Hindlimb muscle (tissue), 1 donor: ENCODE measurements at regions not wholly inside any gene's neighbourhood (a gene's known extent, or its start where the extent isn't known, plus 50 kb on each side); places are given as distances from the start of the nearest gene placed in this dataset.
"Not testable (repeated sequence)": the region's sequence is repeated elsewhere in the genome, so short reads cannot be mapped to it uniquely, and the experiment has no call there.

ENCODE experiments used
- DNase-seq: peaks from one replicate; pipeline ENCODE4 v3.0.0-alpha.2; 2013

DNA sequence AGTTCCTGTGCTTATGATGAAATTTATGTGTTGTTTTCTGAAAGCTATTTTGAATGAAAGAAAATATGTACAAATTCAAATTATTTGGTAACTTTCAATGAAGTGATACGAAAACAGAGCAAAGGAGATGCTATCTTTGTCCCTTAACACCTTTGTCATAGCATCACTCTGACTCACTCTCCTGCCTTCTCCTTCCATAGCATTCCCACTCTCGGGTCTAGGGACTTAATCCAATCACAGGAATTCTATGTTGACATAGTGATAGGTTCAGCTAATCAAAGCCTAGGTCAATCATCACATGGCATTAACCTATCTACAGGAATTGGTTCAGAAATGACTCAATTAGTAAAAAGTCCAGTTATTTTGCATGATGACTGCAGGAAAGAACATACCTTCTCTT is 464.7 kb upstream of the RORB start:
- no peak for DNase-seq

DNA sequence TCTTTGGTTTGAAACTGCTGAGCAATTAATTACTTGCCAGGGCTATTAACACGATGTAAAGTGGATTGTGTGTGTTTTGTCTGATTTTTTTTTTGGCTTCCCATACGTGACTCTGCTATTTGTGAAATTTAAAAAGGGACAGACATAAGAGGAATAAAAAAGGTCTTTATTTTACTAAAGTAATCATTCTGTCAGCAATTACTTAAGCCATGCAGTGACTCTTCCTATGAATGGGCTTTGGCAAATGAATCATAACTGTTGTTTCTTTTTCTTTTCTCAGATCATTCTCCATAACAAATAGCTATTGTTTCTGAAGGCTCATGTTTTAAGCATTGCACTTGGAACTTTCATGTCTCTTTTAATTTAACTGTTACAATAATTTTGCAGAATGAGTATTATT is 461.3 kb upstream of the RORB start:
- no peak for DNase-seq

DNA sequence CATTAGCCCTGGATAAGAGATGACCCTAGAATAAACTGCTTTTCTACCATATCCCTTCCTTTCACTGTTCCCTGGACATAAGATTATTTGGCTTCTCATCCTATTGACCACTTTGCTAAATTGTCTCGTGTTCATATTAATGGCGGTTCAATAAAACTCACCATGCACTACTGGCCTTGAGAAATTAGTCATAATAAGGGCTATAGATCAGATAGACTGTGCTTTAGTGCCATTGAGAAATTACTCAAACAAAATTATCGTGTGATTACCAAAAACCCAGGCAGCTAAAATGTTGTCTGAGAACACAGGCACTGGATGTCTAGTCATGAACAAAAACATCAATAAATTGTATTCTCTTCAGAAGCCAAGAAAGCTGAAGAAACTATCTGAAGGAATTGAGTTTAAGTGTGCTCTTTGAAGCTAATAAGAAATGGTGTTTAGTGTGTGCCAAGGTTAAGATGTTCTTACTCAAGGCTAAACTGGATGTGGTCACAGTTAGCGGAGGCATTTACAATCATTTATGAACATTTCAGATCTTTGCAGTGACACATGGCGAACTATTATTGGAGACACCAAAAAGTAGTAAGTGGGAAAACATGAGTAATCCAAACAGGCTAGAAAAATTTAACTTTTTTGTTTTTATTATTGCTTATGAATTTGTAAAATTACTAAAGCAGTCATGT is 460.4 kb upstream of the RORB start:
- no peak for DNase-seq

DNA sequence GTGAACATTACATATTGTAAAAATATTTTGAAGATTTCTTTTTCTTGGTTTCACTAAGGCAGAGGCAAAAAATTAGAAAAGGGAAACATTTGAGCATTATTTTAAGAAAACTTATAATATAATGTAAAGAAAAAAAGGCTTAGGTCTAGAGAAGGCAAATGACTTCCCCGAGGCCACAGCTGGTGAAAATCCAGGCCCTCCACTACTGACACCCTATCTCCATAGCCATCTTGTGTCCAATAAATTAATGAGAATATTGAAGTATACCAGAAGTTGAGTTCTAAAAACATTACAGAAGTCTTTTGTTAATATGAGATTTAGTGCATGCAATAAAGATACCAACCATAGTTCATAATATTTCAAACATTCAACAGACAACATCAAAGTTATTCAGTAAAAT is 459.9 kb upstream of the RORB start:
- DNase-seq: no peak

DNA sequence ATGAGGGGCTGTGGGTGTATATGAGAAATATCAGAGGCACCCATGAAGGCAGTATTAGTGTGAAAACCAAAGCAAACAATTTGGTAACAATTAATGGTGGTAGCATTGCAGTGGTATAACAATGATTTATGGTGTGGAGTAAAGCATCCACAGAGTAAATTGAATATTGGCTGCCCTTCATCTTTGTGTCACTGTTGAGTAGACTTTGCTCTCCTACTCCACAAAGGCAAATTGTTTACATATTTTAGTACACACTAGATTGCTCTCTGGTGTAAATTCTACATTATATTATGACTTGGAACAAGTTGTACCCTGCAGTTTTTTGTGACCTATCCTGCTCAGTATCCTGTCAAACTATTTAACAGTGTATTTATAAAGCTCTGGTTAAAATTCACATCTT is 455.5 kb upstream of the RORB start:
- DNase-seq: no peak

DNA sequence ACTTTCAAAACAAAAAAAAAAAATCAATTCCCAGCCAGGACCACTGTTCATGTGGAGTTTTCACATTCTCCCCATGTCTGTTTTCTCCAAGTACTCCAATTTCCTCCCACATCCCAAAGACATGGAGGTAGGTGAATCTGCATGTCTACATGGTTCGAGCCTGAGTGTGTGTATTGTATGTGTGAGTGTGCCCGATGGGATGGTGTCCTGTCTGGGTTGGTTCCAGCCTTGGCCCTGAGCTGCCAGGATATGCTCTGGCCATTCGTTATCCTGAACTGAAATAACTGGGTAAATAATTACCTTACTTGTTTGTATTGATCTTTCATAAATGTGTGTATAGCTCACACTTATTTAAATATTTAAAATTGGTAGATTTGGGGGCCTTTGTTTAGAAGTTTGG is 452.3 kb upstream of the RORB start:
- DNase-seq: no peak

DNA sequence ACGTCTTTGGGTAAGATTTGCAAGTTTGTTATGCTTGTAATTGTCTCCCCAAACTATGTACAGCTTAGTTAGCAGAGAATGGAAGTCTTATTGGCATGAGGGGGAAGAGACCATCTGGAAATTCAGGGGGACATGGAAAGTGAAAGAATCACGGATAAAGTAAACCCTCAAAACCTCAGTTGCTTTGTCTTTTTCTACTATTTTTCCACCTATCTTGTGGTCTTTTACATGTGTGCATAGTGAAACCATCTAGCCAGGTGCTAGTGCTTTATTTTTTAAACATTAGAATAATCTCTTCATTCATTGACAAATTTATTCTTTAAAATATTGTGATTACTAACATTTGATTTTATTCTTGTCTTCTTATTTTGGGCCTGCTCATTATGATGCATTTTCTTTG is 441.1 kb upstream of the RORB start:
- DNase-seq: no peak

DNA sequence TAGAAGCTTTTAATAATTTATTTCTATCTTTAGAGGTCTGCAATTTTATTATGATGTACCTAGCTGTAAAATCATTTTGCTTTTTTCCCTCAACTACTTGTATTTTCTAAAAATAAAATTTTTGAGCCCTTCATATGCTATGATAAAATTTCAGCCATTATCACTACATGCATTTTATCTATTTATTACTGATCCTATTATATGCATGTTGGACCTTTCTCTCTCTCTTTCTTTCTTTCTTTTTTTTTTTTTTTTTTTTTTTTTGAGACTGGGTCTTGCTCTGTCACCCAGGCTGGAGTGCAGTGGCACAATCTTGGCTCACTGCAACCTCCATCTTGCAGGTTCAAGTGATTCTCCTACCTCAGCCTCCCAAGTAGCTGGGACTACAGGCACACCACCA is 440.1 kb upstream of the RORB start:
- DNase-seq: not testable (repeated sequence)

DNA sequence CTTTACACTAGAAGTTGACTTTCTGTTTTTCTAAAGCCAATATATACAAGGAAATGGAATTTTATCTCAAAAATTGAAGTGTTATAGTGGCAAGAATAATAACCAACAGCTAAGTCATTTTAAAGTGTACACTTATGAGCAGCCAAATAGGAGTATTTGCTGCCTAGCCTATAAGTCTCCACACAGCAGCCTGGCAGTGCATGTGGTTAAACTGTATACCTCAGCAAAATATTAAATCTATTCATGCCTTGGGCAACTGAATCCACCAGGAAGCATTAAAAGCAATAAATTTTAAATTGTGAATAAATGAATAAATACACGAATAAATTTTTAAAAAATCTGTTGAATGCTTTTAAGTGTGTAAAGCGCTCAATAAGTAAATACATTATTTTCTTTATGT is 432.4 kb upstream of the RORB start:
- DNase-seq: no peak

DNA sequence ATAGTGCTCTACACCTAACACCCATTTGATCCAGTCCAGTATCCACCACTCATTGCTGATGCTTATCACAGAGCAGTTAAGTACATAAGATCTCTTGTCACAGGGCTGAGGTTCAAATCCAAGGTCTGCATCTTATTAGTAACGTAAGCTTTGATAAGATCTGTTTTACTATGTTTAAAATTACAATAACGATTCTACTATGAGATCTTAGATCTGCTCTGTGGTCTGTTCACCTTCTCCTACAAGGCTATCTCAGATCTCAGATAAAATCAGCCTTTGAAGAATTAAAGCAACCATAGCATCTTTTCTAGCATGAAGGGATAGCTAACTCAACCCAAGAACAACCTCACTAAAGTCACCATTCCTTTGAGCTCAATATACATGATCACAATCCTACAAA is 431.0 kb upstream of the RORB start:
- DNase-seq: no peak

DNA sequence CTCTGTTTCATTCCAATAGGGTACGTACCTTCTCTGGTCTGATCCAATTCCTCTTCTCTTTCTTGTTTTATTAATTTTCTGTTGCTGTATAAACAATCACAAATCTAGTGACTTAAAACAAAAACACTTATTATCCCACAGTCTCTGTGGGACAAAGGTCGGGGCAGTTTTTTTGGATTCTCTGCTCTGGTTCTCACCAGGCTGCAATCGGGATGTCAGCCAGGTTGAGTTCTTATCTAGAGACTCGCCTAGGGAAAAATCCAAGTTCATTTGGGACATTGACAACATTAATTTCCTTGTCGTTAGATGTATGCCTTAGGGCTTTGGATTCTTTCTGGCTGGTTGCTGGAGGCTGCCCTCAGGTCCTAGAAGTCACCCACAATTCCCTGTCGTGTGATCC is 430.5 kb upstream of the RORB start:
- DNase-seq: no peak

DNA sequence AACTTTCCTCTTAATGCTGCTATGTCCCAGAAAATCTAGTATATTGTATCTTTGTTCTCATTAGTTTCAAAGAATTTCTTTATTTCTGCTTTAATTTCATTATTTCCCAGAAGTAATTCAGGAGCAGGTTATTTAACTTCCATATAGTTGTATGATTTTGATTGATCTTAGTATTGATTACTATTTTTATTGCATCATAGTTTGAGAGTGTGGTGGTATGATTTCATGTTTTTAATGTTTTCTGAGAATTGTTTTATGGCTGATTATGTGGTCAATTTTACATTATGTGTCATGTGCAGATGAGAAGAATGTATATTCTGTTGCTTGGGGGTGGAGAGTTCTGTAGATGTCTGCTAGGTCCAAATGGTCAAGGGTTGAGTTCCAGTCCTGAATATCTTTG is 425.6 kb upstream of the RORB start:
- DNase-seq: no peak

DNA sequence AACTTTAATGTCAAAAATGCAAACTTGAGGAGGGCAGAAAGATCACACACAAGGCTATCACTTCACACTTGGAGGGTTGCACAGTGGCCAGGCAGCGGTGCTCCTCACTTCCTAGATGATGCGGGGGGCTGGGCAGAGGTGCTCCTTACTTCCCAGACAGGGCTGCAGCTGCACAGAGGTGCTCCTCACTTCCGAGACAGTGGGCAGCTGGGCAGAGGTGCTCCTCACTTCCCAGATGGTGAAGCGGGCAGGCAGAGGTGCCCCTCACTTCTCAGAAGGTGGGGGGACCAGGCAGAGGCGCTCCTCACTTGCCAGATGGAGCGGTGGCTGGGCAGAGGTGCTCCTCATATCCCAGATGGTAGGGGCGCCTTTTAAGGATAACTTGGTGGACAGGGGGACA is 423.2 kb upstream of the RORB start:
- no peak for DNase-seq

DNA sequence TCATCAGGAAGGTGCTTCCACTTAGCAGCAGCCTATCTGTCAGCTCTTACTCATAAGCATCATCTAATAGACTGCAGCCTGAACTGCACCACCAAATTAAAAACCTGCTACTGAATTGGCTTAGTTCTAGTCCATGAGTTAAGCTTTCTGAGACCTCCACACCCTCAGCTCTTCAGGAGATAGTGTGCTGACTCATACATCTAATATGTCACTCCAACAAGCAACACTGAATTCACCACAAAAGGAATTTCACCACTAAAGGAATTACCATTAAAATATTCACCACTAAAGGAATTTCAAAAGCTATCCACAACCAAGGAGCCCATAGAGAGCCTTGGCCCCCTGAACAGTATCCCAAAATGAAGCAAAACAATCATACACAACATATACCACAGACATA is 418.5 kb upstream of the RORB start:
- DNase-seq: no peak

DNA sequence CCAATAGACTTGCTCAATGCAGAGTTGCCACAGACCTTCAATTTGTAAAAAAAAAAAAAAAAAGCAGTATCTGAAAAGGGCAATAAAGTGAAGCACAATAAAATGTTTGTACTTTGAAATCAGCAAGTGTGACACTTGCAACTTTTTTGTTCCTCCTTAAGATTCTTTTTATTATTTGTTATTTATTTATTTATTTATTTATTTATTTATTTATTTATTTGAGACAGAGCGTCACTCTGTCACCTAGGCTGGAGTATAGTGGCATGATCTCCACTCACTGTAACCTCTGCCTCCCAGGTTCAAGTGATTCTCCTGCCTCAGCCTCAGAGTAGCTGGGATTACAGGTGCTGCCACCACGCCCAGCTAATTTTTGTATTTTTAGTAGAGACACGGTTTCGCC is 416.5 kb upstream of the RORB start:
- DNase-seq: not testable (repeated sequence)

DNA sequence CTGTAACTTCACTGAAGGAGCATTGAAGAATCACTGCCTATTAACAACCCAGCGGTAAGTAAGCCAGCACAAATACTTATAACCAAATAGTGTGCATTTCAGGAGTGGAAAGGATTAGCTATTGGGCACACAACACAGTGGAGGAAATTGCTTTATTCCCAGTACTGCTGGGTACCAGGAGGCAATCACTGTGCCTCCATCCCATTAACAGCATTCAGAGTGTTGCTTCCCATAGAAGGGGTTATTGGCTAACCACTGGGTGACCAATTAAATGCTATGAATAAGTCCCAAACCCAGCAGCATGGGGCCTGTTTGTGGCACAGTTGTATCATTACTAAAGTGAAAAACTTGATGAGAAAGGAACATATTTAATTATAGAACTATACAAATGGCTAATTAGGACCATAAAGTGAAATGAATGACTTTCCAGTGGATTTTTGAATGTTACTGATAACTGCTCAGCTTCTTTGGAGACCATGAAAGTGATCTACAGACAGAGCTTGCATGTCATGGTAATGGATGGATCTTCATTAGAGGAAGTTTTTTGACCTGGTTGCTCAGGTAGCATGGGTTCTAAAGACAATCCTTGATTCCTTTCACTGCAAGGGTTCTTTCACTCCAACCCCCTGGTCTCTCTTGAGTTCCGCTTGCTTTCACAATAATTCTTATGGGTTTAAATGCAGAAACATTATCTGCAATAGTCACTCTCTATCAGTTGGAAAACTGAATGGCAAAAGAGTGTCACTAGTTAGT is 413.3 kb upstream of the RORB start:
- DNase-seq: no peak

DNA sequence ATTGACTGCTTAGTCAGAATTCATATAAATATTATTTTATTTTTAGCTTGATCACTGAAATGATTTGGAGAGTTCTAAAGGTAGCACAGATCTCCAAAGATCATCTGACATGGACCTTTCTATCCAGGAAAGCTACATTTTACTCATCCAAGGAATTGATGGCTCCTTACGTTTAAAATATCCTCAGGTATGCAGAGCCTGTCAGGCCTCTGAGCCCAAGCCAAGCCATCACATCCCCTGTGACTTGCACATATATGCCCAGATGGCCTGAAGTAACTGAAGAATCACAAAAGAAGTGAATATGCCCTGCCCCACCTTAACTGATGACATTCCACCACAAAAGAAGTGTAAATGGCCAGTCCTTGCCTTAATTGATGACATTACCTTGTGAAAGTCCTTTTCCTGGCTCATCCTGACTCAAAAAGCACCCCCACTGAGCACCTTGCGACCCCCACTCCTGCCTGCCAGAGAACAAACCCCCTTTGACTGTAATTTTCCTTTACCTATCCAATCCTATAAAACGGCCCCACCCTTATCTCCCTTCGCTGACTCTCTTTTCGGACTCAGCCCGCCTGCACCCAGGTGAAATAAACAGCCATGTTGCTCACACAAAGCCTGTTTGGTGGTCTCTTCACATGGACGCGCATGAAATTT is 411.6 kb upstream of the RORB start:
- DNase-seq: not testable (repeated sequence)

DNA sequence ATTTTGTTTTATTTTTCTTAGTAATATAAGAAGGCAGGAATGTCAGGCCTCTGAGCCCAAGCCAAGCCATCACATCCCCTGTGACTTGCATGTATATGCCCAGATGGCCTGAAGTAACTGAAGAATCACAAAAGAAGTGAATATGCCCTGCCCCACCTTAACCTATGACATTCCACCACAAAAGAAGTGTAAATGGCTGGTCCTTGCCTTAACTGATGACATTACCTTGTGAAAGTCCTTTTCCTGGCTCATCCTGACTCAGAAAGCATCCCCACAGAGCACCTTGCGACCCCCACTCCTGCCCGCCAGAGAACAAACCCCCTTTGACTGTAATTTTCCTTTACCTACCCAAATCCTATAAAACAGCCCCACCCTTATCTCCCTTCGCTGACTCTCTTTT is 406.2 kb upstream of the RORB start:
- not testable (repeated sequence) for DNase-seq

DNA sequence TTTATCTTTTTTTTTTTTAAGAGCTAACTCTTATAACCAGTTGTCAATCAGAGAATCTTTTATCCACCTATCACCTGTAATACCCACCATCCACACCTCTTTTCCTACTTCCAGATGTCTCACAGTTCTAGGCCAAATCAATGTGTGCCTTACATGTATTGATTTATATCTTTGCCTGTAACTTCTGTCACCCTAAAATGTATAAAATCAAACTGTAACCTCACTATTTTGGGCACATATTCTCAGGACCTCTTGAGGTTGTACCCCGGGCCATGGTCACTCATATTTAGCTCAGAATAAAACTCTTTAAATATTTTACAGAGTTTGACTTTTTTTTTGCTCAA is 404.7 kb upstream of the RORB start:
- DNase-seq: no peak

DNA sequence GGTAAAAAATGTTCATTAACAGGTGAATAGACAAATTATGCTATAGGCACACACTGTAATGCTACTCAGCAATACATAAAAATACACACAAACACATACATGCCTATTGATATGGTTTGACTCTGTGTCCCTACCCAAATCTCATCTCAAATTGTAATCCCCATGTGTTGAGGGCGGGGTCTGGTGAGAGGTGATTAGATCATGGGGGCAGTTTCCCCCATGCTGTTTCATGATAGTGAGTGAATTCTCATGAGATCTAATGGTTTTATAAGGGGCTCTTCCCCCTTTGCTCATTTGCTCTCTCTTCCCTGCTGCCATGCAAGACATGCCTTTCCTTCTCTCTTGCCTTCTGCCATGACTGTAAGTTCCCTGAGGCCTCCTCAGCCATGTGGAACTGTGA is 403.1 kb upstream of the RORB start:
- not testable (repeated sequence) for DNase-seq

DNA sequence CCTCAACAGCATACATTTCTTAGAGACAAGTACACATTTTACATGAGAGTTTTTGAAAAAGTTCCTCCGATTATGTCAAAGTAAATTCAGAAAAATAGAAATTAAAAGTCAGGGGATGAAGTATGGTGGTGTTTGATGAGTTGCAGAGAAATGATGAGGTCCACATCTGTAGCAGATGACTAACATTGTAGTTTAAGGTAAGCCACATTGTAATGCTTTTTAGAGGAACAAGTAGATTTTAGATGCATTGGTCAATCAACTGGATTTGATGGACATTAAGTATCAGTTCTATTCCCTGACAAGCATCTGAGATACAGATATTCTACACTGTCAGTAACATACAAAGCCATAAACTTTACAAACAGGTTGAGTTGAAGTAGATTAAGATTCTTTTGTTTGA is 402.4 kb upstream of the RORB start:
- no peak for DNase-seq

DNA sequence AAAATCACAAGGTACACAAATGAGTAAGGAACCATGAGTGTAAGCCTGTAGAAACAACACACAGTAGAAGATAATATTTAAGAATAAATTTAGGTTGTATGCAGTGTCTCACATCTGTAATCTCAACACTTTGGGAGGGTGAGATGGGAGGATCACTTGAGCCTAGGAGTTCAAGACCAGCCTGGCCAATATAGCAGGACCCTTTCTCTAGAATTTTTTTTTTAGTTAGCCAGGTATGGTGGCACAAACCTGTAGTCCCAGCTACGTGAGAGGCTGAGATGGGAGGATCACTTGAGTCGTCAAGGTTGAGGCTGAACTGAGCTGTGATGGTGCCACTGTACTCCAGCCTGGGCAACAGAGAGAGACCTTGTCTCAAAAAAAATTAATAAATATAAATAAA is 401.2 kb upstream of the RORB start:
- no peak for DNase-seq

DNA sequence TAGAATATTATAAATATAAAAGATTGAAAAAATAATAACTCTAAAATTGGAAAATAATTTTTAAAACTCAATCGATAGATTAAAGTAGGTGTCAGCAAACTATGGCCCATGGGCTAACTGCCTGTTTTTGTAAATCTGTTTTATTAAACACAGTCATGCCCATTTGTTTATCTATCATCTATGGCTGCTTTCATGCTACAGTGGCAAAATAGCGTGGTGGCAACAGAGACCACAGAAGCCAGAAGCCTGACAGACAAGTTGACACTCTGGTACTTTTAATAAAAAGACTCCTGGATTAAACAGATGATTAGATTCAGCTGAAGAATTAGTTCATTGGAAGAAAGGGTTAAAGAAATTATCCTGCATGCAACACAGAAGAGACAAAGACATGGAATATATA is 400.7 kb upstream of the RORB start:
- DNase-seq: no peak

DNA sequence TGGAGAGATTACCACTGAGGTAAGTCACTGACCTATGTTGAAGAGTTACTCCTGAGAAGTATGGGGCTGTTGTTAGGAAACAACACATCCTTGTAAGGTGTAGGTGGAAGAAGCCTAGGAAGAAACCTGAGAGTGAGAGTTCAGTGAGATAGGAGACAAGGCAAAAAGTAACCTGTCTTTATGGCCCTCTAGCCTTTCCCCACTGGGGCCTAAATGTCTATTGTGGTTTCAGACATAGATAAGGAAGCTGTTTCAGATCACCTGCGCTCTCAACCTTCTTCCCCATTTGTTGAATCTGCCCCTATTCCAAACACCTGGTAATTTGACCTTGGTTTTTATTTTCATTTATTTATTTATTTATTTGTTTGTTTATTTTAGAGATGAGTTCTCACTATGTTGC is 397.1 kb upstream of the RORB start:
- DNase-seq: no peak
